SK-N-SH treated with all-trans-retinoic acid at 6 μM for 48 hours (cell line): ENCODE measurements at regions not wholly inside any gene's neighbourhood (a gene's known extent, or its start where the extent isn't known, plus 50 kb on each side); places are given as distances from the start of the nearest gene placed in this dataset.

Experiments used
- ATAC-seq: fragments of 200-7000 bp; cut with Tn5 transposase; 3 replicates; pipeline ENCODE4 v1.9.1; 2020; ENCODE audit warnings: mild to moderate bottlenecking, moderate library complexity
- ARNTL ChIP-seq: fragments of 450-650 bp; formaldehyde crosslinking; IDR thresholded peaks from 2 replicates; pipeline ENCODE4 v1.5.0; 2020; ENCODE audit warnings: low read depth, mild to moderate bottlenecking, moderate library complexity, borderline replicate concordance
- BACH2 ChIP-seq: fragments of 250-450 bp; sonication (Bioruptor Pico); IDR thresholded peaks from 2 replicates; pipeline ENCODE4 v1.9.0; 2021; ENCODE audit warnings: mild to moderate bottlenecking, borderline replicate concordance
- CREB5 ChIP-seq: fragments of 250-450 bp; sonication (Bioruptor Pico); IDR thresholded peaks from 2 replicates; pipeline ENCODE4 v1.5.1; 2020; ENCODE audit warnings: low read depth, mild to moderate bottlenecking, moderate library complexity
- ESRRG ChIP-seq: fragments of 250-450 bp; sonication (Bioruptor Pico); IDR thresholded peaks from 2 replicates; pipeline ENCODE4 v1.6.1; 2021; ENCODE audit warnings: mild to moderate bottlenecking
- GLIS3 ChIP-seq: fragments of 250-450 bp; sonication (Bioruptor Pico); IDR thresholded peaks from 2 replicates; pipeline ENCODE4 v1.5.0; 2020; ENCODE audit warnings: mild to moderate bottlenecking, moderate library complexity
- OSR1 ChIP-seq: fragments of 250-450 bp; sonication (Bioruptor Pico); IDR thresholded peaks from 2 replicates; pipeline ENCODE4 v1.8.0; 2022; ENCODE audit warnings: moderate library complexity, mild to moderate bottlenecking, inconsistent platforms
- PATZ1 ChIP-seq: fragments of 250-450 bp; sonication (Bioruptor Pico); IDR thresholded peaks from 2 replicates; pipeline ENCODE4 v1.8.0; 2020; ENCODE audit warnings: mild to moderate bottlenecking, moderate library complexity, borderline replicate concordance
- POU6F1 ChIP-seq: fragments of 250-450 bp; sonication (Bioruptor Pico); IDR thresholded peaks from 2 replicates; pipeline ENCODE4 v1.8.0; 2021; ENCODE audit warnings: low read depth, mild to moderate bottlenecking, moderate library complexity, borderline replicate concordance
- PPARA ChIP-seq: fragments of 250-450 bp; sonication (Bioruptor Pico); IDR thresholded peaks from 2 replicates; pipeline ENCODE4 v1.5.0; 2020; ENCODE audit warnings: mild to moderate bottlenecking, borderline replicate concordance
- SNAI2 ChIP-seq: fragments of 250-450 bp; sonication (Bioruptor Pico); IDR thresholded peaks from 2 replicates; pipeline ENCODE4 v1.5.0; 2020; ENCODE audit warnings: mild to moderate bottlenecking, moderate library complexity
- TCF4 ChIP-seq: fragments of 250-450 bp; sonication (Bioruptor Pico); IDR thresholded peaks from 2 replicates; pipeline ENCODE4 v1.8.0; 2021; ENCODE audit warnings: mild to moderate bottlenecking, moderate library complexity, borderline replicate concordance
- TOX ChIP-seq: fragments of 250-450 bp; sonication (Bioruptor Pico); IDR thresholded peaks from 2 replicates; pipeline ENCODE4 v1.8.0; 2021; ENCODE audit warnings: mild to moderate bottlenecking, moderate library complexity, borderline replicate concordance
- TSHZ2 ChIP-seq: fragments of 250-450 bp; sonication (Bioruptor Pico); IDR thresholded peaks from 2 replicates; pipeline ENCODE4 v1.5.0; 2020; ENCODE audit warnings: mild to moderate bottlenecking, moderate library complexity
- ZC3H10 ChIP-seq: fragments of 250-450 bp; sonication (Bioruptor Pico); IDR thresholded peaks from 2 replicates; pipeline ENCODE4 v1.5.1; 2021; ENCODE audit warnings: mild to moderate bottlenecking, moderate library complexity
- ZFP3 ChIP-seq: fragments of 250-450 bp; sonication (Bioruptor Pico); IDR thresholded peaks from 2 replicates; pipeline ENCODE4 v1.5.0; 2020; ENCODE audit warnings: mild to moderate bottlenecking, moderate library complexity
- ZFP30 ChIP-seq: fragments of 450-650 bp; formaldehyde crosslinking; IDR thresholded peaks from 2 replicates; pipeline ENCODE4 v1.5.0; 2022; ENCODE audit warnings: mild to moderate bottlenecking, moderate library complexity
- ZNF565 ChIP-seq: fragments of 450-650 bp; formaldehyde crosslinking; conservative IDR thresholded peaks from 2 replicates; pipeline ENCODE4 v1.5.0; 2020; ENCODE audit warnings: low read depth, mild to moderate bottlenecking, moderate library complexity
- ZNF70 ChIP-seq: fragments of 450-650 bp; formaldehyde crosslinking; IDR thresholded peaks from 2 replicates; pipeline ENCODE4 v1.5.0; 2020; ENCODE audit warnings: mild to moderate bottlenecking, moderate library complexity
- ZNF8 ChIP-seq: fragments of 450-650 bp; formaldehyde crosslinking; IDR thresholded peaks from 2 replicates; pipeline ENCODE4 v1.5.0; 2020; ENCODE audit warnings: mild to moderate bottlenecking, moderate library complexity

- TF ChIP-seq TSHZ2 (CRISPR knock-in tag): no peak
- no peak for TF ChIP-seq ZNF70 (CRISPR knock-in tag)
- TF ChIP-seq TOX (CRISPR knock-in tag): no peak
- TF ChIP-seq ZC3H10 (CRISPR knock-in tag): no peak
- no peak for TF ChIP-seq ZFP30 (CRISPR knock-in tag)
- TF ChIP-seq CREB5 (CRISPR knock-in tag): no peak
- TF ChIP-seq OSR1: no peak
These were observed 554.4 kb downstream of the RAB28 start (continued) for GRCh38 chr4:12929784-12930183.

GRCh38 chr4:12928751-12929150 is 555.4 kb downstream of the RAB28 start:
- TF ChIP-seq ZFP3 (CRISPR knock-in tag) (no peak), ZNF70 (CRISPR knock-in tag) (no peak), OSR1 (no peak), PATZ1 (CRISPR knock-in tag) (no peak), ZNF565 (CRISPR knock-in tag) (no peak), ZNF8 (CRISPR knock-in tag) (no peak), TSHZ2 (CRISPR knock-in tag) (no peak), GLIS3 (CRISPR knock-in tag) (no peak), BACH2 (CRISPR knock-in tag) (no peak), PPARA (no peak), ZFP30 (CRISPR knock-in tag) (no peak), POU6F1 (CRISPR knock-in tag) (no peak), CREB5 (CRISPR knock-in tag) (no peak)
- no peak for ATAC-seq

- ATAC-seq: no peak
- TF ChIP-seq ZNF70 (CRISPR knock-in tag) (no peak), CREB5 (CRISPR knock-in tag) (no peak), ZFP30 (CRISPR knock-in tag) (no peak), ZFP3 (CRISPR knock-in tag) (no peak), SNAI2 (CRISPR knock-in tag) (no peak), GLIS3 (CRISPR knock-in tag) (no peak), ARNTL (CRISPR knock-in tag) (no peak), ZC3H10 (CRISPR knock-in tag) (no peak), ESRRG (CRISPR knock-in tag) (no peak), TOX (CRISPR knock-in tag) (no peak), POU6F1 (CRISPR knock-in tag) (no peak), TCF4 (CRISPR knock-in tag) (no peak), ZNF8 (CRISPR knock-in tag) (no peak)
These were observed 557.7 kb downstream of the RAB28 start for GRCh38 chr4:12926189-12927066.
